ENCODE measurements at regions not wholly inside any gene's neighbourhood (a gene's known extent, or its start where the extent isn't known, plus 50 kb on each side); places are given as distances from the start of the nearest gene placed in this dataset.
"Not testable (repeated sequence)": the region's sequence is repeated elsewhere in the genome, so short reads cannot be mapped to it uniquely, and the experiment has no call there.

DNA sequence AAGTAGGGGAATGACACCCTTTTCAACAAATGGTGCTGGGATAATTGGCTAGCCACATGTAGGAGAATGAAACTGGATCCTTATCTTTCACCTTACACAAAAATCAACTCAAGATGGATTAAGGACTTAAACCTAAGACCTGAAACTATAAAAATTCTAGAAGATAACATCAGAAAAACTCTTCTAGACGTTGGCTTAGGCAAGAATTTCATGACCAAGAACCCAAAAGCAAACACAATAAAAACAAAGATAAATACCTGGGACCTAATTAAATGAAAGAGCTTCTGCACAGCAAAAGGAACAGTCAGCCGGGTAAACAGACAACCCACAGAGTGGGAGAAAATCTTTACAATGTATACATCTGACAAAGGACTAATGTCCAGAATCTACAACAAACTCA lies 345.5 kb downstream of the GPD2 start:
- DNase-seq: not testable (repeated sequence)

DNA sequence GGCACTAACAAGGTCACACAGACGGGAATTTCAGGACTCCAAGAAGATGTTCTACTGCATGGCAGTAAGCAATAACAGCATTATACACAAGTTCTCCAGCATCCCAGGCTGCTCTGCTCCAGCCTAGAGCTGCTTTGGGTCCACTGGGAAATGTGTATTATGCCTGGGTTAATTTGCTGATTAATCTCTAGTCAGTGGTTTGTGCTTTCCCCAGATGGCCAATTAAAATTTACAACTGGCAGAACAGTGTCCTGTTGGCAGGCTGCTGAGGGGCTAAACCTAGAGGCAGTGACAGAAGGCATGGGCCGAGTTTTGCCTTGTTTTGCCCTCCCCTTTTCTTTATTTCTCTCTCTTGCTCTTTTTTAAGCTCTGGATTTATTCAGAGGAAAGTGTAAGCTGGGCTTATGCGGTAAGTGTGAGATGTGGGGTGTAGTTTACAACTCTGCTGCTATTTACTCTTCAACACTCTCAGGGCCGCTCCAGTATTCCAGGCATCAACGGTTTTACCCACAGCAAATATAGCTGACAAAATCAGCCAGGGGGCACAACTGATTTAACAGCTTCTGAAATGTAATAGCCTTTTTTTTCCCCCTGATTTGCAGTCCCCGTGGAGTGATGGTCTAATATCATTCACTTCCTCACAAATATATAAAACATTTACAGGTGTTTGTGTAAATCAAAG lies 348.0 kb downstream of the GPD2 start:
- peak; percentile 67 to 93 for DNase-seq

DNA sequence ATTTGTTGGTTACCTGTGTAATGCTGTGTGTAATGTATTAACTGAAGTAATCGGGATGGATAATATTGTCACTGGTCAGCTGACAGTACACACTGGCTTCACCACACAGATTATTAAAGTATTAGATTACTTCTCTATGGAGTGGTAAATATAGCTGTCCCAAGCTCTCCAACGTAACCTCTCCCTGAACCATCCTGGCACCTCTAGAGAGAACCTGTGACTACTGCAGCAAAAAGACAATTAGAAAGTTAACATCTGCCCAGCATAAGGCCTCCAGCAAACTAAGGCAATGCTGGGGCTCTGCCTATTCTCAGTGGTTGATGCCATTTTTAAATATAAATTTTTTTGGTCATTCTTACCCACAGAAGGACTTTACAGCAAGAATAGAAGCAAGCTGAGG lies 351.3 kb downstream of the GPD2 start:
- no peak for DNase-seq

DNA sequence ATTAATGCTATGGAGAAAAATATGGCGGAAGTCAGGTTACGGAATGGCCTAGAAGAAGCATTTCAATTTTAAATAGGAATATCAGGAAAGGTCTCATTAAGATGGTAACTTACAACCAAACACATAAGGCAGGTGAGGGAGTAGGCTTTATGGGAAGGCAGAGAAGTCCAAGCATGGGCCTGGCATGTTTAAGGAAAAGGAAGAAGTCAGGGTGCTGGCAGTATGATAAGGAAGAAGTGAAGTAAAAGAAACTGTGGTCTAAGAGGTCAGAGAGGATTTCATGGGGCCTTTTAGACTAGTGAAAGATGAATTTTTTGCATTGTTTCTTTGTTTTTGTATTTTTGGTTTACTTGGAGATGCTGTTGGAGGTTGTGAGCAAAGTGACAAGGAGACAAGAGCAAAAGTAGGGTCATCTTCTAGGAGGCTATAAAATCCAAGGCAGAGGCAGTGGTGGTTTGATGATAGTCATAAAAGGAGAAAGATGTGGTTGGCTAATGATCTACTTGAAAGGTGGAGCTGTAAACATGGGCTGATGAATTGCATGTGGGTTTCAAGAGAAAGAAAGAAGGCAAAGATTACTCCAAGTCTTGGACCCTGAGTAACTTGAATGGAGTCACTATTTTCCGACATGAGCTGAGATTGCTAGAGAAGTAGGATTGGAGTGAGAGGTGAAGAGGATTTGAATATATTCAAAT lies 354.3 kb downstream of the GPD2 start:
- no peak for DNase-seq

DNA sequence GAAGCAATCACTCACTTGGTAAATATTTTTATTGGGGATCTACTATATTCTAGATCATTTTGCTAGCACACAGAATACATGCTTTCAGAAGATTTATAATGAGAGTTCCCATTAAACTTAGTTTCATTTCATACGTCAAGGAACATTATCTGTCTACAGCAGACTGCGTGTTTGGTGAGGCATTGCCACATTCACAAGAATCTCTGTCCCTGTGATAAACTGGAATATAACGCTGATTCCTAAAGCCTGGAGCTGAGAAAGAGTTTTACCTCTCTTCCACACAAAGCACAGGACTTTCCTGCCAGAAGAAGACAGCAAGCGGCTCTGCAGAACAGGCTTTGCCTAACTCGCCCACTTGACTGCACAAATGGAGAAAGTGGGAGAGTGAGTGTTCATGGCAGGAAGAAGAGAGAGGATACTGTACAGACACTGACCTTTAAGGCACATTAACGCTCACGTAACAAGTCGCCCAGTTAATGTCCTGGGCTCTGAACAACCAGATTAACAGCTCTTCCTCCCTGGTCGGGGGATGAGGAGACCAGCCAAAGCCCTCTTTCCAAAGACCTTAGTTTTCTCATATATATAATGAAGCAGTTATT lies 356.2 kb downstream of the GPD2 start:
- DNase-seq: no peak

DNA sequence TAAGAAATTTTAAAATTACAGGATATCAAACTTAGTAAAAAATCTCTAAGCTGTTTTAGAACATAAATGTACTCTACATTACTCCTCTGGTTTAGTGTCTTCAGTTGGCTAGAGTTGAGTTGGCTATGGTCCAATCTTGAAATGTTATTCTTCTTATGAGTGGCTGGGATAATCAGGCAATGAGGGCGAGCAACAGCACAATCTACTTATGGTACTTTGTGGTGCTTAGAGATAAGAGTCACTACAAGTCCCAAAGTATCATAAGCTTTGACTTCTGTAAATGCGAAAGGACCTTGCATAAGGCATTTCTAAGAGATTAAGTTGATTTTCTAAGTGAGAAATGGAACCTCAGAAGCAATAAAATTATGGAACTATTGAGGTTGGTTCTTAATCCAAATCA lies 361.7 kb downstream of the GPD2 start:
- no peak for DNase-seq

DNA sequence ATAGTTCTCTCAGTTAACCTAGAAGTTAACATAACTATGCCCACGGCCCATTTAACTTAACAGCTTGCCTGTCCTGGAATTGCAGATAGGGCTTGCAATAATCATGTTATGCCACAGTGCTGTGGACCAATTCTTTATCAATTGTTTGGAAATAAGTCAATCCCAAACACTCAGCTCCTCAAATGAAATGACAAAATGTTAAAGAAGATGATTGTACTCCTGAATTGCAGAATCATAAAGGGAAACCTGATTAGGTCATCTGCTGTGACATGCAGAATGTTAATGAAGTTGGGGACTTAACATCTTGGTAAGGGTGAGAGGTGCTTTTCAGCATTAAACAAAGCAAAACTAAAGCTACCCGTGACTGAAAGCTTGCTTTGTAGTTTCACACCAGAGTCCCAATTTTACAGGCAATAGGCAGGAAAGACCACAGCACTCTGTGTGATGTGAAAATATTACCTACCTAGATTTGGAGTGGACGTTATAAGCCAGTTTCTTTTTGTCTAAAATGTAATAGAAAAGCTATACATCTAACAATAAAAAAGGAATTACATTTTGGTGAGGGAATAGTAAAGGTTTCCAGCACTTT lies 364.0 kb downstream of the GPD2 start:
- DNase-seq: no peak

DNA sequence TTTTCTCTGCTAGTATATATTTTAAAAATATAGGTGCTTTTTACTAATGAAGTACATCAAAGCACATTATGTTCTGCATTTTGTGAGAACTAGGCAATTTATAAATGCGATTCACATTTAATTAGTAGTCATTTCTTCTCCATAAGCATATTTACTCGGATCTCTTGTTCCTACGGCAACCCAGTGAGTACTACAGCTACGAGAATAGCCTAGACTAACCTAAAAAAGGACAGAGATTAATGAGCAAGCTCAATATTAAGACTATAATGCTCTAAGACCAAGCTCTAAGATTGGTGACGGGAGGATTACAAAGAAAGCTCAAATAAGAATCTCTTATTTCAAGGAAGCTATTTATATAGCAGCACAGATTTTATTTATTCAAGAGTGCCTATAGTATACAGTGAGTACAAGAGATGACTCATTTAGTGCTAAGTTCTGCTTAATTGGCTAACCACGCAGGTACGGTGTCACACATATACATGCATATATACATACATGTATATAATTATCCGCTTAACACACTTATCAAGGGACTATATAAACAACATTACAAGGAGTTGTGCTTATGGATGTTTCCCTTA lies 364.7 kb downstream of the GPD2 start:
- DNase-seq: no peak

DNA sequence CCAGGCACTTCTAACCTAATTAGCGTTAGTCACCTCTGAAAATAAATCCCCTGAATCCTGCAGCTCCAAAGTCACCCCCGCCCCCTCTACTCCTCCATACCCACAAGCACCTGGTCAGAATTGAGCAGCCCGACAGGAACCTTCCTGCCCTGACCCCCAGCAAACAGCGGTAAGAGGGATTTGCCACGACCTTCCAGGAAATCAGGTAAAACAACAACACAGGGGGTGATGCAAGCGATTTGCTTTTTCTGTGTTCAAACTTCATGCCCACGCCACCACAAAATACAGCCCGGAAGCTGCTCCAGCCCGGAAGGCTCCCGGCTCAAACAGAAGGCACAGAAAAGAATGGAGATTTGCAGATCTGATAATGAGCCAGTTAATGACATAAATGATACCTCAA lies 367.1 kb downstream of the GPD2 start:
- DNase-seq: no peak

DNA sequence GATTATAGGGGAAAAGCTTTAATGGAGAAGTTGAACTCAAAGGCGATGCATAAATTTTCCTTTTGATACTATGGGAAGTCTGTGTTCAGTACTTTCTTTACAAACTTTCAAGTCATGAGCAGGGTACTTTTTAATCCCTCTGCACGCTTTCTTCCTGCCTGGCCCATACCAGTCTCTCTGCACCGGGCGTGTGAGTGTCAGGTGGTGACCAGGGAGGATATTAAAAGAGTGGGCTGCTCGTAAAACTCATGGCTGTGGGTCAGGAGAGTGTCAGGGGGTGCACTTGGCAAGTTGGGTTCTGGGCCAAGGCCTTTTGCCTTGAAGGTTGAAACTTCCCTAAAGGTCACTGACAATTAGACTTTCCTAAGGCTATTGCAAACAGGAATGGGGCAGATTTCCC lies 367.8 kb downstream of the GPD2 start:
- DNase-seq: no peak

DNA sequence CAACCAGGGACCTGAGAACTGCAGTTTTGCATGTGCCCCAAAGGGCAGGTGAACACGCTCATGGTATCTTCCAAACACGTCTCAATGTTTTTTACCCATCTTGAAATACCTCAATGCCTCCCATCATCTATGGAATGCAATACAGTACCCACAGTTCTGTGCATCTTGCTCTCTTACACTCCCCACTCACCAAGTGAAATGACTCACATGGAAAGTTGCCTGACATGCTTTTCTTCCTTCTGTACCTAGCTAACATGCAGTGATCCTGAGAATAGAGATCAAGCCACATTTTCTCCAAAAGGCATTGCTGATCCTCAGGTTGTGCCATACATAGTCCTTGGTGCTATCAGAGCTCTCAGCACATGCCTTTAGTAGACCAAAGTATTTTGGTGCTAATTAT lies 373.9 kb downstream of the GPD2 start:
- no peak for DNase-seq

DNA sequence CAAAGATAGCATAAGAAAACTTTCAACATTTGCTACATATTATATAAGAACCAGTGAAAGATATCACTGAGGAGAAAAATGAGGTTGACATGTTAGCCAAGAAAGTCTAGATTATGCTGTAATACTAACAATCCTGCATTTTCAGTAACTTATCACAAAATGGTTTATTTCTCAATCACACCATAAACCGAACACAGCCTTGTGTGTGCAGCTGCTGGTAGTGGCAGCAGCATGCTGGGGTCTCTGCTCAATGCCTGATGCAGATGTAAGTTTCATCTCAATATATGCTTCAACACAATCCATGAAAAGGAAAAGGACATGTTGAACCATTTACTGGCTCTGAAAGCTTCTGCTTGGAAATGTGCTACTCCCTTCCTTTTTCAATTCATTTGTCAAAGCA lies 376.3 kb downstream of the GPD2 start:
- DNase-seq: no peak

DNA sequence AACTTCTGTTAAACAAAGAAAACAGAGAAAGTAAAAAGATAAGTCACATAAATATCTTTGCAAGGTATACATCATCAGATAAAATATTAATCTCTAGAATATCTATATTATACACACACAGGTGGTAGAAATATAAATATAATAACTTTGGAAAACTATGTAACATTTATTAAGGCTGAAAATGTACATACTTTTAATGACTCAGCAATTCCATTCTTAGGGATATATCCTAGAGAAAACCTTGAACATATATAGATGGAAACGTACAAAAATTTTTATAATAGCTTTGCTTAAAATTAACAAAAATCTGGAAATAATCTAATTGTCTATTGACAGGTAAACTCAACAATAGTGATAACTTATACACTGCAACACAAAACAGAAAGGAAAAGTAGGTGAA lies 381.3 kb downstream of the GPD2 start:
- DNase-seq: no peak

DNA sequence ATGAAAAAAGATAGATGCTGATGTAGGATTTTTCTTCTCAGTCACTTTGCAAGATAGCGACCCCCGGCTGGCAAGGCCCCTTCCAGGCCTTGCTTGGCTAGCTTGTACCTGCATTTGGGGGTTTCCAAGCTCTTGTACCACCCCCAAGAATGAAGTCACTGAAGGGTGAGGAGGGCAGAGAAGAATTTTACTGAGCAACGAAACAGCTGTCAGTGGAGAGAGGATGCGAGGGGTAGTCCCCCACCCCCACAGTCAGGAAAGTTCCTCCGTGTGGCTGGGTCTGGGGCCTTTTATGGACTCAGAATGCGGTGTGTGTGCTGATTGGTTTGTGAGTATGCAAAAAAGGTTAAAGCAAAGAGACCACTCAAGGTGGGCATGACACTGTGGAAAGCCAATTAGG lies 382.0 kb downstream of the GPD2 start:
- no peak for DNase-seq

DNA sequence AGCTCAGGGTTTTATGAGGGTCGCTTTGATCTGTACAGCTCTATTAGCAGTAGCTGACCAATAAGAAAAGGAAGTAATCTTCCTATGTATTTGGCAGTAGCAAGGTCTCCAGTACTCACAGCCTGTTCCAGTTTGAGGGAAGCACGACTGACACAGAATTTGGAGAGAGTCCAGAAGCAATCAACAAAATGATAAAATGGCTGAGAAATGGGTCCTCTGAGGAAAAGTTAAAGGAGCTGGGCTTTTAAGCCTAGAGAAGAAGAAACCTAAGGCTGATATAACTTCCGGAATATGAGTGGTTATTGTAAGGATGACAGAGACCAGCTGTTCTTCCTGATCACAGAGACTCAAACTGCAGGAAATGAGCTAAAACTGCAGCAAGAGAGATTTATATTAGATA lies 382.8 kb downstream of the GPD2 start:
- DNase-seq: peak; percentile 6 to 13

DNA sequence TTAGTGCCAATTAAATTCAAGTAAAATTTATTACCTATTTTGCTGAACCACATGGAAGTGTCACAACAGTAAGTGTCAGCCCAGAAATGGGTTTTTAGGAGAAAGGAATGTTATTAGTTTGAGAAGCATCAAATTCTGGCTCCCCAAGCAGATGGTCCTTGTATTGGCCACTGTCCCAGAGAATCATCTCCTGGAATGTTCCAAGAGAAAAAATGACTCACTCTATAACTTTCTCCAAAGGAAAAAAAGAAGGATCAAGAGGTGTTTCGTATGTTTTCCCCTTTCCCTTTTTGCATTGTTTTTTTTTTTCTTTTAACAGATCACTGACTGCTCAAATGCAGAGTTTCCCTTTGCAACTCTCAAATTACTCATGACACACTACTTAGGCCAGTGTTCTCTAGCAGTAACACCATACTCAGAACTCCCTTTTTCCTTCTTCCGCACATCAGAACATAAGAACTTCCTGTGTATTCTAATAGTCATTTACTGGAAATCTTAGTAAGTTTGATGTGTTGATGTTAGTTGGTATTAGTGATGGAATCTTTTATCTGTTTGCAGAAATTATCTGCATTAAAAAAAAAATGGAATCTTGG lies 390.3 kb downstream of the GPD2 start:
- peak; percentile 31 to 79 for DNase-seq

DNA sequence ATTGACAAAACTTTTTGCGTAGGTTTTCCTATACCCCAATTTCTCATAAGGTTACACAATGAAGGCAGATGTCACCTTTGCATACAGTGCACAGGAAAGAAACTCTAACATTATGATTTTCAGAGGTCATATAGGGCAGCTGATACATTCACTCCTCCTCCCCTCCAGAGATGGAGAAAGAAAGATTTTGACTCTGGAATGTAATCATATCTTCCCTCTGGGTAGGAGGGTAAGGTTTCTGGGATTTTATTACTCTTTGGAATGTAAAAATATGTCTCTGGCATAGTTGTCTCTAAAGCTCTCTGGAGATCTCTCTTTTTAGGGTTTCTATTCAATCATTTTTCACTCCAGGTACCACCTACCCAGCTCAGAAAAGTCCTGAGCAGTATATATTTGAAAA lies 398.3 kb downstream of the GPD2 start:
- DNase-seq: no peak

DNA sequence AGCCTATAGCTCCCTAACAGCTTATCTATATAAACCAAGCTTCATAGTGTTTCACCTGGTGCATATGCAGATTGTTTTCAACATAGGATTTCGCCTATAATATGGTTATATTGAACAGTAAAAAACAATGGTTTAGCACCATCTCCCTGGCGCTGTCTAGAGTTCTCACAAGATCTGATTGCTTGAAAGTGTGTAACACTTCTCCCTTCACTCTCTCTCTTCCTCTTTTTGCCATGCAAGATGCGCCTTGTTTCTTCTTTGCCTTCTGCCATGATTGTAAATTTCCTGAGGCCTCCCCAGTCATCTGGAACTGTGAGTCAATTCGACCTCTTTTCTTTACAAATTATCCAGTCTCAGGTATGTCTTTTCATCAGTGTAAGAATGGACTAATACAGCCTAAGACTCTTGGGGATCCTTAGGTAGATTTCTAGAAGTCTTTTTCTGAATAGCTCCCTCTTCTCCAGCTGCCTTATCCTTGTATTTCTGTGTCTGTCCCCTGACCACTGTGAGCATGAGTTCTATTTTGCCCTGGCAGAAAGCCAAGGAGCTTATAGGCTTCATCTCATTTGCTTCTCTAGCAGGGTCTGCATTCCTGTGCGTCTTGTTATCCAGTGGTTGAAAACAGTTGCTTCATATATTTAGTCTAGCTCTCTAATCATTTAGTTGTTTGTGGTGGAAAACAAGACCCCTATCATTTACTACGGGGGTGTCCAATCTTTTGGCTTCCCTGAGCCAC lies 401.6 kb downstream of the GPD2 start:
- DNase-seq: no peak

DNA sequence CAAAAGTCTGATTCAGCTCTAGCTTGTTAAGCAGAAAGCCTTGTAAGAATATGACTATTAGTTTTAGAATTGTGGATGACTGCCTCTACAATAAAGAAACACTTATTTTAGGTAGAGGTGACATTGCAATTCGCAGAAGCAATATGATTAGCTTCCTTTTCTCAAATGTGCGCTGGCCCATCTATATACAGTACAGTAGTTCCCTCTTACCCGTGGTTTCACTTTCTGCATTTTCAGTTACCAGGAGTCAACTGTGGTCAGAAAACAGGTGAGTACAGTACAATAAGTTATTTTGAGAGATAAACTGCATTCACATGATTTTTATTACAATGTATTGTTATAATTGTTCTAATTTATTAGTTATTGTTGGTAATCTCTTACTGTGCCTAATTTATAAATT lies 405.1 kb downstream of the GPD2 start:
- no peak for DNase-seq

DNA sequence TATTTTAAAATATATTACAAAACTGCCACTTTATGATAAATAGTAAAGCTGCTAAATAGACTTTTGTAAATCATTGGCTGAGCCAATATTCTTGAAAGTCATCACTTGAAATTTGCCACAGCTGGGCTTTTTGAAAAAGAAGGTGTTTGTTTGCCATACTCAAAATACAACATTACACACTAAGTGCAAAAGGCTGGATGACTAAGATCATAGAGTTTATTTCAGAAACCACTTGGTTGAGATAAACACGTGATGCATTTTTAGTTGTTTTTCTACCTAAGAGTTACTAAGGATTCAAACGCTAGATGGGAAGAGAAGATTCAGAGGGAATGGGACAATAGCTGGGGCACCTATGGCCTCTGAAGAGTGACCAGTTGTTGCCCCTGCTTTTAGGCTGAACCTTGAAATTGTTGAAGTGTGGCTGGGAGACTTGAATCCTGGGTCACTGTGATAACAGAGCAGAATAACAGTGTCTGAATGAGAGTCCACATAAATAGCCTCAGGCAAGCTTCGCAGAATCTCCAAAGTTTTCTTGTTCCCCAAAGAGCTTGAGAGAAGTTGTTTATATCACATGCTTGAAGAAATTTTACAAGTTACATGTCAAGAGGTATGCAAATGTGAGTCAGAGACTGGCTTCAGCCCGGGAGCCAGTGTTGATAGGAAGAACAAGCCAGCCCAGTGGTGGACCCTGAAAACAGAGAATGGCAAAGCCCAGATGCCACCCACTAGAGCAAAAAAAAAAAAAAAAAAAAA lies 409.8 kb downstream of the GPD2 start:
- no peak for DNase-seq

DNA sequence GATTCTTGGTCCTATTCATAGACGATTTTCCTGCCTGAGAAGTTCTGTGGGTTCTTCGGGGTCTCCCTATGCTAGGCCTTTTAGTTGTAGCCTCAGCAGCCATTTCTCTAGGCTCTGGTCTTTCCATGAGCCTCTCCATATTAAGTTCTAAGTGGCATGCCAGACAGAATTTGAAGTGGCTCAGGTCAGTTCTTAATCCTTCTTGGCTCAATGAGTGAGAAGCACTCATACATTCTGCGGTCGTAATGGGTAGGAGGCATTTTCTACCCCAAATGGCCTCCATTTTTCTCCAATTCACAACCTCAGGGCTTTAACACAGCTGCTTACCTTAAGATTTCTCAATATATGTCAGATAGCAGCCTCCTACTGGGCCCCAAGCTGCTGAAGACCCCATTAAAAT lies 405.3 kb upstream of the GALNT5 start:
- no peak for DNase-seq

DNA sequence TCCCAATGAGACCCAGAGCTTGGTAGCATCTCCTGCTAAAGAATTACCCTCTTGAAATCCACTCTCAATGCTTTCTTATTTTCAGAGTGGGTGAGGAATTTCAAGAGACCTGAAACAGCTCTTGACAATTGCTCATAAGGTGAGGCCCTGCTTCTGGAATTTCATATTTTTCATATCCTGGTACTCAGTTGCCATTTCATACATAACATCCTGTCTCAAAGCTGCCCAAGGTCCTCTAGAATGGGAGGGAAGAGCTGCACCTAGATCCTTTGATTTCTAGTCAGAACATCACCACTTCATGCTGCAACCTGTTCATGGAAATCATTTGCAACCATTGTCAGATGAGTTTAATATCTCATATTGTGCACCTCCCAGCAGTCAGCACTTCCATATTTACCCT lies 404.8 kb upstream of the GALNT5 start:
- no peak for DNase-seq
